PC-3 (cell line): ENCODE measurements at regions not wholly inside any gene's neighbourhood (a gene's known extent, or its start where the extent isn't known, plus 50 kb on each side); places are given as distances from the start of the nearest gene placed in this dataset.

Source experiments
- ATAC-seq: fragments of 200-7000 bp; cut with Tn5 transposase; 2 replicates; pipeline ENCODE4 v1.9.1; 2020; ENCODE audit warnings: mild to moderate bottlenecking, moderate library complexity
- BruUV-seq: library from RNA; stranded (reverse); fragments of 400-500 nt; replicated peaks from 2 replicates; lab custom pipeline; 2021; lab: Mats Ljungman, UMichigan
- CTCF ChIA-PET: fragments of 300-600 bp; sonication (Branson Sonifier 250); formaldehyde crosslinking; loops from one replicate; lab custom pipeline; 2022; ENCODE audit warnings: antibody characterized with exemption; lab: Charles Lee
- POLR2A ChIA-PET: fragments of 300-600 bp; sonication (Branson Sonifier 250); formaldehyde crosslinking; loops from one replicate; lab custom pipeline; 2022; ENCODE audit warnings: antibody characterized with exemption; ENCODE audit not compliant: unreplicated experiment; lab: Charles Lee
- DNase-seq: peaks from one replicate; pipeline ENCODE4 v3.0.0-alpha.2; 2015
- H2AFZ ChIP-seq: fragments of 300-600 bp; sonication (generic); 2 replicates; pipeline ENCODE4 v1.6.0; 2016; ENCODE audit warnings: antibody characterized with exemption, low read length
- H3F3A ChIP-seq: fragments of 300-600 bp; sonication (generic); one replicate; pipeline ENCODE4 v1.6.0; 2017; ENCODE audit warnings: antibody characterized with exemption, low read length, control low read depth, mild to moderate bottlenecking; ENCODE audit not compliant: unreplicated experiment
- H3K27ac ChIP-seq: fragments of 300-600 bp; sonication (generic); 2 replicates; pipeline ENCODE4 v1.5.1; 2016; ENCODE audit warnings: mild to moderate bottlenecking, low read length
- H3K27me3 ChIP-seq: fragments of 300-600 bp; sonication (generic); 2 replicates; pipeline ENCODE4 v1.6.1; 2016; ENCODE audit warnings: low read length, mixed read lengths
- H3K36me3 ChIP-seq: fragments of 300-600 bp; sonication (generic); 2 replicates; pipeline ENCODE4 v1.6.1; 2016; ENCODE audit warnings: low read depth, mixed run types, low read length, mixed read lengths
- H3K4me1 ChIP-seq: fragments of 300-600 bp; sonication (generic); 2 replicates; pipeline ENCODE4 v1.5.1; 2016; ENCODE audit warnings: low read length; ENCODE audit not compliant: insufficient read depth
- H3K4me2 ChIP-seq: fragments of 300-600 bp; sonication (generic); 2 replicates; pipeline ENCODE4 v1.6.0; 2016; ENCODE audit warnings: low read length
- H3K4me3 ChIP-seq: fragments of 300-600 bp; sonication (generic); 2 replicates; pipeline ENCODE4 v1.5.1; 2016; ENCODE audit warnings: mild to moderate bottlenecking, low read length, mixed read lengths
- H3K79me2 ChIP-seq: fragments of 300-600 bp; sonication (generic); 2 replicates; pipeline ENCODE4 v1.6.1; 2017; ENCODE audit warnings: low read length, mixed read lengths
- H3K9ac ChIP-seq: fragments of 300-600 bp; sonication (generic); 2 replicates; pipeline ENCODE4 v1.6.0; 2016; ENCODE audit warnings: mild to moderate bottlenecking, low read length
- H3K9me2 ChIP-seq: fragments of 300-600 bp; sonication (generic); replicated peaks from 2 replicates; pipeline ENCODE4 v1.6.1; 2016; ENCODE audit warnings: mixed run types, low read length, mixed read lengths
- H3K9me3 ChIP-seq: fragments of 300-600 bp; sonication (generic); 2 replicates; pipeline ENCODE4 v1.6.1; 2016; ENCODE audit warnings: low read length, mixed read lengths
- H4K20me1 ChIP-seq: fragments of 300-600 bp; sonication (generic); 2 replicates; pipeline ENCODE4 v1.6.1; 2016; ENCODE audit warnings: low read length, mixed read lengths
- CTCF ChIP-seq: fragments of 300-600 bp; sonication (generic); conservative IDR thresholded peaks from 2 replicates; pipeline ENCODE4 v1.5.1; 2017; ENCODE audit warnings: antibody characterized with exemption, low read depth, mild to moderate bottlenecking, low read length
- EZH2 ChIP-seq: fragments of 300-600 bp; sonication (generic); IDR thresholded peaks from one replicate; pipeline ENCODE4 v1.6.1; 2017; ENCODE audit warnings: antibody characterized with exemption, mild to moderate bottlenecking, low read length; ENCODE audit not compliant: unreplicated experiment
- EZH2phosphoT487 ChIP-seq: fragments of 300-600 bp; sonication (generic); IDR thresholded peaks from 2 replicates; pipeline ENCODE4 v1.6.1; 2018; ENCODE audit warnings: mild to moderate bottlenecking, antibody characterized with exemption, low read length, borderline replicate concordance
- intact Hi-C: fragments of 100-400 bp; cut with micrococcal nuclease; formaldehyde crosslinking; loops from 2 replicates; pipeline ENCODE4 v1.9.0; 2023

- Histone ChIP-seq H3K4me2 (no peak overlapping the region), H3K36me3 (no peaks in the 10 kb centered on the region), H3K4me3 (no peak overlapping the region), H3K9ac (no peak overlapping the region), H3K27ac (no peak overlapping the region), H4K20me1 (no peaks in the 10 kb centered on the region), H2AFZ (no peak overlapping the region), H3K79me2 (no peaks in the 10 kb centered on the region), H3K27me3 (no peaks in the 10 kb centered on the region), H3K9me3 (no peaks in the 10 kb centered on the region), H3K4me1 (no peaks in the 10 kb centered on the region), H3K9me2 (no peaks in the 10 kb centered on the region), H3F3A (no peaks in the 10 kb centered on the region)
- BruUV-seq, result no TSS peak
- CTCF ChIA-PET, result no interaction called here
- peak; percentile 4 for DNase-seq
- no peak for ATAC-seq
- POLR2A ChIA-PET, result no interaction called here
- TF ChIP-seq EZH2, result no peak
- no peak for TF ChIP-seq CTCF
- no peak for TF ChIP-seq EZH2phosphoT487
- intact Hi-C loops, result no loop called here
Observed at GRCh38 chr22:33110562-33111163, 52.5 kb upstream of the SYN3 start.

- no peaks in the 10 kb centered on the region for H3K9me2 ChIP-seq
- ATAC-seq (no peak), DNase-seq (no peak)
- intact Hi-C loops, result no loop called here
- TF ChIP-seq EZH2phosphoT487, result no peak
- no peak for TF ChIP-seq EZH2
- TF ChIP-seq CTCF, result no peak
- H2AFZ ChIP-seq, result no peak overlapping the region
- H3K9ac ChIP-seq, result no peak overlapping the region
- H3K9me3 ChIP-seq, result no peaks in the 10 kb centered on the region
- ChIA-PET POLR2A (no interaction called here), CTCF (no interaction called here)
- H3K27ac ChIP-seq, result no peak overlapping the region
- H3F3A ChIP-seq, result no peaks in the 10 kb centered on the region
- H3K36me3 ChIP-seq, result no peaks in the 10 kb centered on the region
- no peaks in the 10 kb centered on the region for H3K4me1 ChIP-seq
- BruUV-seq, result no TSS peak
- no peak overlapping the region for H3K4me2 ChIP-seq
- no peak overlapping the region for H3K4me3 ChIP-seq
- H3K27me3 ChIP-seq, result no peaks in the 10 kb centered on the region
- no peaks in the 10 kb centered on the region for H3K79me2 ChIP-seq
- no peaks in the 10 kb centered on the region for H4K20me1 ChIP-seq
Observed at GRCh38 chr22:33109514-33110430, 51.6 kb upstream of the SYN3 start.

GRCh38 chr22:33108037-33108436 is 49.9 kb upstream of the SYN3 start:
- no peak overlapping the region for H3K4me2 ChIP-seq
- ATAC-seq (no peak), DNase-seq (no peak)
- POLR2A ChIA-PET, result no interaction called here
- TF ChIP-seq CTCF (no peak), EZH2 (no peak), EZH2phosphoT487 (no peak)
- CTCF ChIA-PET, result no interaction called here
- H3K9ac ChIP-seq, result no peak overlapping the region
- H3K4me3 ChIP-seq, result no peak overlapping the region
- H2AFZ ChIP-seq, result no peak overlapping the region
- no peaks in the 10 kb centered on the region for H3F3A ChIP-seq
- intact Hi-C loops, result no loop called here
- H3K27ac ChIP-seq, result no peak overlapping the region
- no peaks in the 10 kb centered on the region for H3K9me2 ChIP-seq
- no peaks in the 10 kb centered on the region for H4K20me1 ChIP-seq
- H3K79me2 ChIP-seq, result no peaks in the 10 kb centered on the region
- H3K27me3 ChIP-seq, result no peaks in the 10 kb centered on the region
- H3K36me3 ChIP-seq, result no peaks in the 10 kb centered on the region
- no TSS peak for BruUV-seq
- no peaks in the 10 kb centered on the region for H3K4me1 ChIP-seq
- H3K9me3 ChIP-seq, result no peaks in the 10 kb centered on the region
